ENCODE measurements at regions not wholly inside any gene's neighbourhood (a gene's known extent, or its start where the extent isn't known, plus 50 kb on each side); places are given as distances from the start of the nearest gene placed in this dataset.
"Not testable (repeated sequence)": the region's sequence is repeated elsewhere in the genome, so short reads cannot be mapped to it uniquely, and the experiment has no call there.

DNA sequence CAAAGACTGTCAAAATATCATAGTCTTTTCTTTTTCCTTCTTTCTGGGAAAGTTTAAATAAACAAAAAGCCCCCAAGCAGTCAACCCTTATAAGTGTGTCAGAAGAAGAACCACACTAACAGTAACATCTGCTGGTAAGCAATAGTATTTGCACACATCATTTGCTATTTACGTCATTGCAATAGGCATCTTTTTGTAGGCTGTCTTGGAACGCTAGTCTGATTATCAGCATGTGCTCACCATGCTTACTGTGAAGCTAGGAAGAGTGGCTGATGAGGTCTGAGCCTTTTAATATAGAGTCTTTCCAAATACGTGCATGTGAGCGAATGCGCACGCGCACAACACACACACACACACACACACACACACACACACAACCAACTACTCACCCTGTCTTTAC, 599.0 kb upstream of the TPK1 start:
- DNase-seq: no peak

DNA sequence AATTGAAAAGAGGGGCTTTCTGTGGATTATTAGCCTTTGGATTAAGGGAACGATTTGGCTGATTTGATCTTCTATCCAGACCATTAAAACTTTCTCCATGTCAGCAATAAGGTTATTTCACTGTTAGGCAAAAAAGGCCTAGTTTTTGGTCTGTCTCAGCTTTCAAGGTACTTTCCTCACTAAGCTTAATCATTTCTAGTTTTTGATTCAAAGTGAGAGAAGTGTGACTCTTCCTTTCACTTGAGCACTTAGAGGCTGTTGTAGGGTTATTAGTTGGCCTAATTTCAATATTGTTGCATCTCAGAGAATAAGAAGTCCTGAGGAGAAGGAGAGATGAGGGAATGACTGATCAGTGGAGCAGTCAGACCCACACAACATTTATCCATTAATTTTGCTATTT, 596.0 kb upstream of the TPK1 start:
- no peak for DNase-seq

DNA sequence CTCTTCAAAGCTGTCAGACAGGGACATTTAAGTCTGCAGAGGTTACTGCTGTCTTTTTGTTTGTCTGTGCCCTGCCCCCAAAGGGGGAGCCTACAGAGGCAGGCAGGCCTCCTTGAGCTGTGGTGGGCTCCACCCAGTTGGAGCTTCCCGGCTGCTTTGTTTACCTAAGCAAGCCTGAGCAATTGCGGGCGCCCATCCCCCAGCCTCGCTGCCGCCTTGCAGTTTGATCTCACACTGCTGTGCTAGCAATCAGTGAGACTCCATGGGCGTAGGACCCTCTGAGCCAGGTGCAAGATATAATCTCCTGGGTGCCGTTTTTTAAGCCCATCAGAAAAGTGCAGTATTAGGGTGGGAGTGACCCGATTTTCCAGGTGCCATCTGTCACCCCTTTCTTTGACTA, 582.6 kb upstream of the TPK1 start:
- not testable (repeated sequence) for DNase-seq

DNA sequence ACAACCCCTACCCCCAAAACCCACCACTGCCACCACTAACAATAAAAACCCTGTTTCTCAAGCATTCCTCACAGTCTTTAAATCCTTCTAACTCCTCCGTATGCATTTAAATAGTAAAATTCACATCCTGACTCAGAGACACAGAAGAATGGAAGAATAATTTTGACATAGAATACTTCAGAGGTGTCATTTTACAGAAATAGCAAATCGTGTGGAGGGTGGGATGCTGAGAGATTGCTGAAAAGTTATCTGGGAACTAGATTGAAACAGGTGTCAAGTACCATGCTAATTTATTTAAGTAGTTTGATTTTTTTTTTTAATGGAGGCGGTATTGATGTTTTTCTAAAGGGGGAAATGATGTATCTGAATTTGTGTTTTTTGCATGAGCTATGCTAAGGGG, 575.2 kb upstream of the TPK1 start:
- no peak for DNase-seq

DNA sequence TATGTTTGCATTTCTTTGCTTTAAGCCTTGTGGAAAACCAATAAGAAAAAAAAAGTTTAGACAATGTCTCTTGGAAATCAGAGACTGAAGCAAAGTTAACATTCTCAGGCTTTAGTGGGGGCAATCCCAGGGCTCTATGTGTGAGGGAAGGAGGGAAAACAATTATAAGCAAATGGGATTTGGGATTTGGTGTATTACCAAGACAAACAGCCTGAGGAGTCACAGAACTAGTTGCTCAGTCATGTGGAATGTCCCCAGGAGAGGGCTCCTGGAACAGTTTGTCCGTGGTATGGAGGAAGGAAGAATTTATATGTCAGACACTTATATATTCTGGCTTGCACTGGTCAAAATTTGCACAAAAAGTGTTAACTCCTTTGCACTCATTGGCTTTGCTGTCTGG, 562.9 kb upstream of the TPK1 start:
- no peak for DNase-seq

DNA sequence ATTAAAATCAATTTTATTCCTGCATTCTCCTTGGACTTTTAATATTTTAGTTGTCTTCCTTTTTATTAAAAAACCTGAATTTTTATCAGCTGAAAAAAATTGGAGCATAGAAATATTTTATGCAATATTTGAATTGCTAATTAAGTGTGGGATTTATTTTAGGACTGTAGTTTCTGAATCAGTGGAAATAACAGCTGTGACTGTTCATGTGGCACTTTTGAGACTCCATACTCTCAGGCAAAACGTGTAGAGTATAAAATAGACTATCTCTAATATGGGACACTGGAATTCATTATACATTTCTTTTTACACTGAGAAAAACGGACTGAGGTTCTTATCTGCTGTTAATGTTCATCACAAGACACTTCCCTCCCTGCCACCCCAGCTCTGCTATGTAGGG, 558.3 kb upstream of the TPK1 start:
- DNase-seq: no peak

DNA sequence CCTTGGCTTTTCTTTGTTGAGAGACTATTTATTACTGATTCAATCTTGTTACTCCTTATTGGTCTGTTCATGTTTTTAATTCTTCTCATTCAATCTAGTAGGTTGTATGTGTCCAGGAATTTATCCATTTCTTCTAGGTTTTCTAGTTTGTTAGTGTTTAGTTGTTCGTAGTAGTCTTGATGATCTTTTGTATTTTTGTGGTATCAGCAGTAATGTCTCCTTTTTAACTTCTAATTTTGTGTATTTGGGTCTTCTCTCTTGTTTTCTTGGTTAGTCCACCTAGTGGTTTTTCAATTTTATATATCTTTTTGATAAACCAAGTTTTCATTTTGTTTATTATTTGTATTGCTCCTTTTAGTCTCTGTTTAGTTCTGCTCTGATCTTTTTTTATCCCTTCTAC, 546.9 kb upstream of the TPK1 start:
- no peak for DNase-seq

DNA sequence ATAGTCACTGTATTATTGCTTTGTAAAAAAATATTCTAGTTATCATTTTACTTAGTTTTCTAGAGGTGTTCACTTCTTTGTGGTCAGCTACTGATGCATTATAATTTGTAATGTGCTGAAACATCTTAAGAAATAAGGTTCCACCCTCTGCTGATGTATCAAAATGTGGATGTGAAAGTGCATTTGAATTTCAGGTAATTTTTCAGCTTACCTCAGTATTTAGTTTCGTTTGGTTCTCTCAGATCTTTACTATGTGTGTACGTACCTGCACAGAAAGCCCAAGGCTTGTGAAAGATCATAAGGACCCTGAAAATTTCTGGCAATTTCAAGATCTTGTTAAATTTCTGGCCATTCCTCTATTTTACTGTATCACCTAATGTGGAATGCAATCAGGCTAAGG, 542.3 kb upstream of the TPK1 start:
- DNase-seq: no peak

DNA sequence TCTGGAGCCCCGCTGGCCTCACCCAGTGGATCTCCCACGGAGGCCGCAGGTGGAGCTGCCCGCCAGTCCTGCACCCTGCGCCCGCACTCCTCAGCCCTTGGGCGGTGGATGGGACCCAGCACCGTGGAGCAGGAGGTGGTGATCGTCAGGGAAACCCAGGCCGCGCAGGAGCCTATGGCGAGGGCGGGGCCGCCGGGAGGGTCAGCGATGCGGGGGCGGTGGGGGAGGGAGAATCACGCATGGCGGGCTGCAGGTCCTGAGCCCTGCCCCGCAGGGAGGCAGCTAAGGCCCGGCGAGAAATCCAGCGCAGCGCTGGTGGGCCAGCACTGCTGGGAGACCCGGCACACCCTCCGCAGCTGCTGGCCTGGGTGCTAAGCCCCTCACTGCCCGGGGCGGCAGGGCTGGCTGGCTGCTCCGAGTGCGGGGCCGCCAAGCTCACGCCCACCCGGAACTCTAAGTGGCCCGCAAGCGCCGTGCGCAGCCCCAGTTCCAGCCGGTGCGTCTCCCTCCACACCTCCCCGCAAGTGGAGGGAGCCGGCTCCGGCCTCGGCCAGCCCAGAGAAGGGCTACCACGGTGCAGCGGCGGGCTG, 524.8 kb upstream of the TPK1 start:
- DNase-seq: no peak

DNA sequence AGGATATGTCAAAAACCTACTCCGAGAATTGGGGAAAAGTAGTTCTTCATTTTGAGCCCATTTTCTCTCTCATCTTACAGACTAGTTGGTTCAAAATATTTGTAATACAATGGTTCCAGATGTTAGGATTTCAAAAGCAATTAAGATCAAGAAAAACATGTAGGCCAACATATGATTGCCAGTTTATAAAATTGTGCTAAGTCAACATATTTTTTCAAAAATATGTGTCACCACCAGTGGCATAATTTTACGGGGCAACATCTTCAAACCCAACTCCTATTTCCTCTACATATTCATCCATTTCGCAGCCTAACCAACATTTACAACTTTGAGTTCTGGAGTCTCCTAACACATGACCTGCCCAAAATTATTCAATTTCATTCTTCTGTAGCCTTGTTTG, 514.5 kb upstream of the TPK1 start:
- no peak for DNase-seq

DNA sequence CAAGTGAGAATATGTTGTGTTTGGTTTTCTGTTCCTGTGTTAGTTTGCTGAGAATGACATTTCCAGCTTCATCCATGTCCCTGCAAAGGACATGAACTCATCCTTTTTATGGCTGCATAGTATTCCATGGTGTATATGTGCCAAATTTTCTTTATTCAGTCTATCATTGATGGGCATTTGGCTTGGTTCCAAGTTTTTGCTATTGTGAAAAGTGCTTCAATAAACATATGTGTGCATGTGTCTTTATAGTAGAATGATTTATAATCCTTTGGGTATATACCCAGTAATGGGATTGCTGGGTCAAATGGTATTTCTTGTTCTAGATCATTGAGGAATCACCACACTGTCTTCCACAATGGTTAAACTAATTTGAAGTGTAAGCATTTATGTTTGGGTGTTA, 513.6 kb upstream of the TPK1 start:
- DNase-seq: not testable (repeated sequence)

DNA sequence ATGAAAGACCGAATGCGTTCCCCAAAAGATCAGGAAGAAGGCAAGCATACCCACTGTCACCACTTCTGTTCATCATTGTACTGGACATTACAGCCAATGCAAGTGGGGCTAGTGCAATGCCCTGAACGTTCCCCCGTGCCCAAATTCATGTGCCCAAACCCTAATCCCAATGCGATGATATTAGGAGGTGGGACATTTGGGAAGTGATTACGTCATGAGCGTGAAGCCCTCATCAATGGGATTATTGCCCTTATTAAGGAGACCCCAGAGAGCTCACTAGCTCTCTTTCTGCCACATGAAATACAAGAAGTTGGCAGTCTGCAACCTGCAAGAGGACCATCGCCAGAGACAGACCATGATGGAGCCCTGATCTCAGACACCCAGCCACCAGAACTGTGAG, 511.4 kb upstream of the TPK1 start:
- DNase-seq: no peak

DNA sequence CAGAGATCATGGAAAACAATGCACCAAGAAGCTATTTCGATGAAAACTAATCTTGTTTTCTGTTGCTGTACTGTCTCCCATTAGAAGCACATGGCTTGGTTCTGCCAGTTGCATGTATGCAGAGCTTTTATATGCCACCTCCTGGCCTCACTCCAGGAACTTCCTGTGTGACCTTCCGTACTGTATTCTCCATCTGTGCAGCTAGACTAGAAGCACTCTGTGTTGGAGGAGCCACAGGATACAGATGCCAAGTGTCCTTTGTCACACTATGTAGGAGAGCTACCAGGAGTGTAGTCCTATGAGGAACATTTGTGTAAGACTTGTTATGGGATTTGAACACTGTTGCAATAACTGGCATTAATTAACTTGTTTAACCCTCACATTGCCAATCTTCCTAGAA, 503.5 kb upstream of the TPK1 start:
- no peak for DNase-seq

DNA sequence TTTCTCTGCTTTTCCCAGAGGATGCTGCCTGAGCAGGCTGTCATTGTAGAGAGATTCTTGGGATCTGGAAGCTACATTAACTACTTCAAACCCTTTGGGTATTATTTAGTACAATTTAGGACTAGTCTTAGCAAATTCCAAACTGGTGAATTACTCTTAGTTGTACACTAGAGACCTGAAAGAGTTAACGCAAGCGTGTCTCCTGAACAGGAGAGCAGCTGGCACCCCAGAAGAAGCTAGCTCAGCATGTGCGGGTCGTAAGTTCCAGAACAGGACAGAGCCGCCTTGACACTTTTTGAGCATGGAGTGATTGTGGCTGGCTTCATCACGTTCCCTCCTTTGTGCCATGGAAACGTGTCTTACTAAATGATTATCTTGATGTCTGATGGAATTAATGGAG, 495.7 kb upstream of the TPK1 start:
- no peak for DNase-seq

DNA sequence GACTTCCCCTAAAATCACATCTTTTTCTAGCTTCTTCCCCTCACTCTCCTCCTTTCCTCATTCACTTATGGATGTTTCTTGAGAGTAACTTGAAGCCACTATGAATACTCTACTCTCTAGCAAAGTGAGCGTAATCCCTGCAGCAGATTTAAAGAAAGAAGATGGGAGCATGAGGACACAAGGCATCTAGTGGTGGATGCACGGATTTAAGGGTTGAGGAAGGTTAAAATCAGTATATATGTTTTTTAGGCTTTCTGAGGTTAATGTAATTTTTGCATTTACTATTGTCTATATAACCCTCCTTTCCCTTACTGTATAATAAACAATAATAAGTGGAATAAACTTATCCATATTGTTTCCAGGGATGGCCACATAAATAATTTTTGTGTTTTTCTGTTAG, 495.2 kb upstream of the TPK1 start:
- no peak for DNase-seq

DNA sequence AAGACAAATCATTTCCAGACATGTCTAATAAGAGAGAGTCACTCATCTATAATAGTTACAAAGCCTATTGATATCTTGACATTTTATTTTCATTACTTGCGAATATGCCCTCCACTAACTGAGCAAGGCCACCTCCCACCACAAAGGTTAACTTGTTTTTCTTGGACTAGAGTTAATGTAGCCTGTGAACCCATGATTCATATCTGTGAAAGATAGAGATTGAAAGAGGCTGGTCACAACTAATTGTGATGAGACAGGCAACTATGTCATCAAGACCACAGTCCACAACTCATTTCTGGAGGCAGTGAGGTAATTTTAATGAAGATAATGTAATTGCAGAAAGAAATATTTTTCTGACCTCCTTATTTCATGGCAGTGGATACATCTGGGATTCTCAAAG, 491.8 kb upstream of the TPK1 start:
- DNase-seq: no peak

DNA sequence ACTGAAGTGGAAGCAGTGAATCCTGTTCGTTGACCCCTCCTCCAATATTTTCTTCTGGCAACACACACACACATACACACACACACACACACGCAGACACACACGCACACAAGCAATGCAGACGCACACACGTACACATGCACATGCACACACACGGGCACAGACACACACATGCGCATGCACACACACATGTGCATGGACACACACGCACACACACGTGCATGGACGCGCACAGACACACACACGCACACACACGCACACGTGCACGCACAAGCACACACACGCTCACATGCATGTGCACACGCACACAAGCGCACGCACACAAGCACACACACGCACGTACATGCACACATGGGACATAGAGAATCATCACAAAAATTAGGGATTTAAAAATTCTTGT, 488.2 kb upstream of the TPK1 start:
- no peak for DNase-seq

DNA sequence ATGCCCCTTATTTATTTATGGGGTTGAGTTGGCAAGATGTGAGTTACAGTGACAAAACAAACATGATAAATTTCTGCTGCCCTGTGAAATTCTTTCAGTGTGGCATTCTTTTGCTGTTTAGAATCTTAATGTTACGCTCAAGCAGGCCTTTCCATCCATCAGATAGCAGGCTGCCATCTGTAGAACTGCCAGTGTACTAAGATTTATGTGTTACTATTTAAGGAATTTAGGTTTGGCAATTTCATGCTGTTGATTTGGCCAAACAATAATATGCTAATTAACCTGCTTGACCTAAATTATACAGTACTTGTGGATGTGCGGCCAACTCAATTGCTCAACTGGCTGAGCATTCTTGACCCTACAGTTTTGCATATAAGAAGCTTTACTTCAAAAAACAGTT, 477.7 kb upstream of the TPK1 start:
- no peak for DNase-seq

DNA sequence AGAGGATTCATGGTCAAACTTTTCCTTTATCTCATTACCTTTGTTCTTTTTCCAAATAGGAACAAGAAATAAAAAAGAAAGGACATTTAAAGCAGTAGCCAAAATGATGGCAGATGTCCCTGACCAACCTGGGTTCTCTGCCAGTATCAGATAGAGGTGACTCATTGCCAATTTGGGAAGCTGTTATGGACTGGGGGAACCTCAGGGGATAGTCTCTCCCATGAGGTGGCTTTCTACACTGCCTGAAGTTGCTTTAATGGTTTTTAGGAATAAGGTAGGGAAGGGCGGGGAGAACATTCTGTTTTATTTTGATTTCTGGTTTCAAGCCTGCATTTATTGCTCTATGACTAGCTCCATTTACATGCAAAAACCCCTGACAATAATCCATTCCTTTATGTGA, 457.9 kb upstream of the TPK1 start:
- DNase-seq: no peak

DNA sequence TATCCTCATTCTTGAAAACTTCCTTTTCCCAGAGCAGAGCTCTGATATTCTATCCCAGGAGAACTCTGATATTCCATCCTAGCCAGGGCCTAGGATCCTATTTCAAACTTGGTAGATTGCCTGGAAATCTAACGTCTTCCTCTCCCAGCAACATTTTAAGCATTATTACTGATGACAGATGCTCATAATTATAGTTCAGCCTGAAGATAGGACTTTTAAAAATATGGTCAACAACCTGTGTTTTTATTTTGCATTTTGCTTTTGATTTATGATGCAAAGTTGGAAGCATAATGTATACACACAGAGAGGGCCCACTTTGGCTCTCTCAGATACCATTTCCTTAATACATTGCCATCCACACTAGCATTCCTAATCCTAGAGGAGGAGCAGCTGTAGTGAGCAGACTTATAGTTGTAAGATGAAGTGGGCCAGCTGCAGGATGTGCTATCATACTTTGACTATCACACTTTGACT, 457.4 kb upstream of the TPK1 start:
- DNase-seq: no peak

DNA sequence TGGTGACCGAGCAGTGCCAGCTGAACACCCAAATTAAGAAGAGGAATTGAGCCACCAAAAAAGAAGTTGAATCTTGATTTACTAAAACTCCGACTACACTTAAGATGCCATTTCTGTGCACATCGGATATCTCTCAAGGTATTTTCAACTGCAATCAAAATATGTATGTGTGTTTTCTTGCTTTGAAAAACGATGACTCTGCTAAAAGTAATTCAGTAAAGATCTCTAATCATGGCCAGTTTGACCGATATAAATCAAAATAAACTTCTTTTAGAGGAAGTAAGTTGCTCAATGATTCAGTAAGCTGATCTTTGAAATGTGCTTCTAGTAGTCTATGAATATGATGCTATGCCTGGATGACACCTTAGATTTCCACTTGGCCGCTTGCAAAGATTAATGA, 453.5 kb upstream of the TPK1 start:
- DNase-seq: no peak

DNA sequence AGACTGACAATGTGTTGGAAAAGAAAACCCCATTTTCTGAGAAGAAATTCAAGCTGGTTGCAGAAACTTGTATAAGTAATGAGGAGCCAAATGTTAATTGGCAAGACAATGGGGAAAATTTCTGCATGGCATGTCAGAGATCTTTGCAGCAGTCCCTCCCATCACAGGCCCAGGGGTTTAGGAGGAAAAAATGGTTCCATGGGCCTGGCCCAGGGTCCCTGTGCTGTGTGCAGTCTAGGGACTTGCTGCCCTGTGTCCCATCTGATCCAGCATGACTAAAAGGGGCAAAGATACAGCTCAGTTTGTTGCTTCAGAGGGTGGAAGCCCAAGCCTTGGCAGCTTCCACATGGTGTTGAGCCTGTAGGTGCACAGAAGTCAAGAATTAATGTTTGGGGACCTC, 440.3 kb upstream of the TPK1 start:
- DNase-seq: no peak

DNA sequence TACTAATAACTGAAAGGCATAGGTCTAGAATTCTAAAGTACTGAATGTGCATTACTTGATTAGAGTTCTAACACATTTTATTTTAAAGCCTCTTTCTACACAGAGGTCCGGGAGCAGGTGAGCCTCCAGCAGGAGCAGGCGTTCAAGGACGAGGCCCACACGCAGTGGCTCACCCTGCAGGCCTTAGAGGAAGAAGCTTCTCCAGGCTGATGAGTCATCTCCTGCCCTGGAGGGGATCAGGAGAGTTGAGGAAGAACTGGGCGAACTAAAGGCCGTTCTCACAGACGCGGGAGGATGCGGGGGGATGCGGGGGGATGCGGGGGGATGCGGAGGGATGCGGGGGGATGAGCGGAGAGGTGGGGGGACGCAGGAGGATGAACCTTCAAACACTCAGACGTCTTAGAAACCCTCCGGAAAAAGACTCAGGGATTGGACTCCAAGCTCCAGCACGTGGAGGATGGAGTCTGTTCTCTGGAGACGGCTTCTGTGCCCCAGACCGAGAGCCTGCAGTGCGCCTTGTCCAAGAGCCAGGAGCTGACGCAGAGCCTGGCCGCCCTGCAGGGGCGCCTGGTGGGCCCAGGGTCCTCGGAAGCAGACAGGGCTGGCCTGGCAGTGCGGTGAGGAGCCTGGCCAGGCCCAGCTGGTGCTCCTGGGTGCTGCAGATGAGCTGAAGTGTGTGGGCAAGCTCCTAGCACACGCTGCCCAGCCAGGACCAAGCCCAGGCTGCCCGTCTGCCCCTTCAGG, 433.7 kb upstream of the TPK1 start:
- no peak for DNase-seq

DNA sequence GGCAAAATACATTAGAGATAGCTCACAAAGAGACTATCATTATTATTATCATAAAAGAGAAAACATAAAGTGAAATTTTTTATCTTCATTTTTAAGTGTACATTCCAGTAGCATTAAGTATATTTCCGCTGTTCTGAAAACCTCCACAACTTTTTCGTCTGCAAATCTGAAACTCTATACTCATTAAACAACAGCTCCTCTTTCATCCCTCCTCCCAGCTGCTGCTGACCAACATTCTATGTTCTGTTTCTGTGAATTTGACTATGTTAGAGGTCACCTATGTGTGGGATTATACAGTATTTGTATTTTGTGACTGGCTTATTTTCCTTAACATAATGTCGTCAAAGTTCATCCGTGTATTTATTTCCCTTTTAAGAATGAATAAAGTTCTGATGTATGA, 429.3 kb upstream of the TPK1 start:
- DNase-seq: no peak

DNA sequence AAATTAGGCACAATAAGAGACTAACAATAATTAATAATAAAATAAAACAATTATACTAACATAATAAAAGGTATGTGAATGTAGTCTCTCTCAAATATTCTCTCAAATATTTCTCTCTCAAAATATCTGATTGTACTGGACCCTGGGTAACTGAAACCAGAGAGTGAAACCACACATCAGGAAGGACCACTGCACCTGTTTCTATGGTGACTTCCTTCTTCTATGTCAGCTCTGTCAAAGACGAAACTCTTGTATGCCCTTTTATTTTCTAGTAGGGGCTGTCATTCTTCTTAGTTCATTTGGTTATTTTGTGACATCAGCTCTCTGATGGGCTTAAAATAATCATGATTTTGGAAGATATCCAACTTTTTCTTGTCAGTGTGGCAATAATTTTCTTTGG, 428.0 kb upstream of the TPK1 start:
- DNase-seq: no peak

Measured in central memory CD4-positive, alpha-beta T cell (primary cell).